Naive B cell (primary cell): ENCODE measurements at regions not wholly inside any gene's neighbourhood (a gene's known extent, or its start where the extent isn't known, plus 50 kb on each side); places are given as distances from the start of the nearest gene placed in this dataset.
A peak's percentile ranks its signal among the peaks of the same experiment; 100 is the strongest.

Experiments
- ATAC-seq, 2 donors: fragments of 150-1000 bp; cut with Tn5 transposase; 2 replicates each; pipeline ENCODE4 v1.10.0; 2021; ENCODE audit warnings: low read depth in 2 of 2, mild to moderate bottlenecking in 2 of 2, moderate library complexity in 2 of 2
- DNase-seq: peaks from one replicate; pipeline ENCODE4 v3.0.0; 2022
- H3K27ac Mint-ChIP-seq, 6 donors: one replicate each; pipeline ENCODE4 v1.8.0; 2020 to 2022; ENCODE audit warnings: mild to moderate bottlenecking in 6 of 6, mixed read lengths in 6 of 6, moderate library complexity in 5 of 6, inconsistent platforms in 2 of 6
- H3K27me3 Mint-ChIP-seq, 3 donors: one replicate each; pipeline ENCODE4 v1.8.0; 2021 to 2022; ENCODE audit warnings: mixed read lengths in 3 of 3, mild to moderate bottlenecking in 1 of 3
- H3K36me3 Mint-ChIP-seq, 2 donors: one replicate each; pipeline ENCODE4 v1.8.0; 2020 to 2022; ENCODE audit warnings: mixed read lengths in 2 of 2, inconsistent platforms in 1 of 2, mild to moderate bottlenecking in 1 of 2
- H3K4me1 Mint-ChIP-seq, 3 donors: one replicate each; pipeline ENCODE4 v1.8.0; 2020 to 2022; ENCODE audit warnings: mixed read lengths in 3 of 3, inconsistent platforms in 1 of 3, mild to moderate bottlenecking in 1 of 3, moderate library complexity in 1 of 3
- H3K4me3 Mint-ChIP-seq, 8 donors: one replicate each; pipeline ENCODE4 v1.8.0; 2020 to 2022; ENCODE audit warnings: mild to moderate bottlenecking in 8 of 8, mixed read lengths in 8 of 8, moderate library complexity in 8 of 8, inconsistent platforms in 2 of 8
- H3K9me3 Mint-ChIP-seq, 7 donors: one replicate each; pipeline ENCODE4 v1.8.0; 2020 to 2022; ENCODE audit warnings: mixed read lengths in 7 of 7, mild to moderate bottlenecking in 5 of 7, inconsistent platforms in 2 of 7, moderate library complexity in 1 of 7

DNA sequence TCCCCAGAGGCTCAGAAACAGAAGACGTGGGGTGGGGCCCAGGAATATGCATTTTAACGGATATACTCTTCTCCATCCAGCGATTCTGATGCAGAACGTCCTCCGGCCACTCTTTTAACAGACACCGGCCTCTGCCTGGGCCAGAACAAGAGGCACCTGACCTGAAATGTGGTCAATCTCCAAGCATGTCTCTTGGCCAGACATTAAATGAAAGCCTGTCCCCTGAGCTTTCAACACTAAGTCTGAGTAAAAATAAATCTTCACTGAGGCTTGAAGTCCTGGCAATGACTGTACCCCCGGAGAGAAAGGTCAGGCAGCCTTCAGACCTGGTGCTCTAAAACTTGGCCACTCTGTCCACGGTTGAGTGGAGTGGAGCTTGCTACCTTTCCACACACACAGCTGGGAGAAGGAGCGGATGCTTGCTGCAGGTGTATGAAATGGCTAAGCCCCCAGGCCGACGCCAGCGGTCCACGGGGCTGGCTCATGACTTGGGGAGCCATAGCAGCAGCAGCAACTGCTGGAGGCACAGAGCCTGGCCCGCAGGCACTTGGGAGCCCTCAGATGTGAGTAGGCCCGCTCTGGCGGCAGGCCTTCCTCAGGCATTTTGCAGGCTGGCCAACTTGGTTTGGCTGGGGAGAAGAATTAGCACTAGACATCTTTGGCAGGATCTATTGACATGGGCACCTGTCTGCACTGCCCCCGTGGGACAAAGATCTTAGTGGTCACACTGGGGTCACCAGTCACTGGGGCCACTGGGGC is 79.7 kb downstream of the TMEM17 start:
- DNase-seq: no peak
- H3K27me3 Mint-ChIP-seq: no peaks in the 10 kb centered on the region
- H3K36me3 Mint-ChIP-seq: no peaks in the 10 kb centered on the region
- no peaks in the 10 kb centered on the region for H3K4me1 Mint-ChIP-seq
- no peak for ATAC-seq
- H3K9me3 Mint-ChIP-seq: peaks cover 0 to 8% (median 5%) of the 10 kb centered on the region in 7 donors
- H3K4me3 Mint-ChIP-seq: no peak overlapping the region
- peak overlapping the region in 1 of 6 donors; percentile 15 for H3K27ac Mint-ChIP-seq

DNA sequence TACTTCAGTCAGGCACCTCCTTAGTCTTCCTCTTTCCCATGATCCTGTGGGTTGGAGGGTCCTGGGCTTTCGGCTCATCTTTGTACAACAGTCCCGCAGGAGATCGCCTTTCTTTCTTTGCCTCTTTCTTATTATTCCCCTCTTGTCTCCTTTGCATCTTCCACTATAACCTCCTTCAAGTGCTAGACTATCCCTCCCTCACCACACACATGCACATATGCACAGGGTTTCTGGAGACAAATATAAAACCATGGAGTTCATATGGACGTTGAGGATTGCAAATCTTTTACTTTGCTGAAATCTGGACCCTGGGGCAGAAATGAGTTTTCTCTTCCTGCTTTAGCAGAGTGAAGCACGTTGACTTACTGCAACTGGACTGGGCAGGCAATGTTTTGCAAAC is 80.3 kb downstream of the TMEM17 start:
- Mint-ChIP-seq H3K4me3 (no peak overlapping the region), H3K27me3 (no peaks in the 10 kb centered on the region), H3K9me3 (peaks cover 0 to 12% (median 5%) of the 10 kb centered on the region in 7 donors), H3K27ac (no peak overlapping the region), H3K4me1 (no peaks in the 10 kb centered on the region), H3K36me3 (no peaks in the 10 kb centered on the region)
- no peak for ATAC-seq
- no peak for DNase-seq

DNA sequence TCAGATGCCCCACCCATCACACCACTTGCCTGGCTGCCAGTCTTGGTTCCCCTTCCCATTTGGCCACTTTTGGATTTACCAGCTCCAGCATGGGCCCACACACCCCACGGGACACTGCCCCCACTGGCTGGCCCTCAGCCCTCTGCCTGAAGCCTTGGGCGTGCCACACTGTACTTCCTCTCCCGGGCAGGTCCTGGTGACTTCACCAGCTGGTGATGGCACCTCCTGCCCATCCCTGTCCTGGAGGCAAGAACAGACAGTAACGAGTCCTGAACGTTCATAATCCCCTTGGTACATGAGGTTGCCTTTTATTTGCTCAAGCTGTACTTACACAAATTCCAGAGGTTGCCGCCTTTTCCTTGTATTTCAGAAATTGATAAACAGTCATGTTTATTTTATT is 81.1 kb downstream of the TMEM17 start:
- Mint-ChIP-seq H3K9me3 (peaks cover 0 to 14% (median 4%) of the 10 kb centered on the region in 7 donors), H3K27me3 (peaks cover 0 to 3% (median 0%) of the 10 kb centered on the region in 3 donors), H3K36me3 (no peaks in the 10 kb centered on the region), H3K27ac (no peak overlapping the region), H3K4me3 (no peak overlapping the region), H3K4me1 (no peaks in the 10 kb centered on the region)
- no peak for DNase-seq
- no peak for ATAC-seq

DNA sequence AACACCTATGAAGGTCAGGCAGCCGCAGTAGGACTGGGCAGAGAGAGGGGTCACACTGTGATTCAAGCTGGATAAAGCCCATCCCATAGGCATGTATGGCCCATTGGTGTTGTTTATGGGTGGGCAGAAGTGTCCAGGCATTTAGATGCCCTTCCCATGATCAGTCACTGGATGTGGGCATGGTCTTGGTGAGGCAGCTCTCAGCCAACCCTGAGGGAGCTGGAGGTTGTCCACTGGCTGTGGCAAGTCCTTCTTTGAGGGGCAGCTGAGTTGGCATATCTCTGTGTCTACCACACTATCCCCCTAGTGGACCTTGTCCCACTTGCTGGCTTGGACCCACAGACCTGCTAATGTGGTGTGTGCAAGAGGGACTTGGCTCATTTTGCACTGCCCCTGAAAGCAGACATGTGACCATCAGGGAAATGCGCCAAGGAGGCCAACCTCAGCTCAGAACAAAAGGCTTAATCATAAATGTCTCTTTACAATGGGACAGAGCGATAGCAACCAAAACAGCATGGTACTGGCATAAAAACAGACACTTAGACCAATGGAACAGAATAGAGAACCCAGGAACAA is 82.0 kb downstream of the TMEM17 start:
- no peak overlapping the region for H3K27ac Mint-ChIP-seq
- H3K4me3 Mint-ChIP-seq: no peak overlapping the region
- H3K27me3 Mint-ChIP-seq: peaks cover 0 to 3% (median 0%) of the 10 kb centered on the region in 3 donors
- peaks cover 5 to 6% of the 10 kb centered on the region in 2 donors for H3K36me3 Mint-ChIP-seq
- H3K4me1 Mint-ChIP-seq: no peaks in the 10 kb centered on the region
- H3K9me3 Mint-ChIP-seq: peaks cover 4 to 23% (median 8%) of the 10 kb centered on the region in 7 donors
- DNase-seq (no peak), ATAC-seq (no peak)

DNA sequence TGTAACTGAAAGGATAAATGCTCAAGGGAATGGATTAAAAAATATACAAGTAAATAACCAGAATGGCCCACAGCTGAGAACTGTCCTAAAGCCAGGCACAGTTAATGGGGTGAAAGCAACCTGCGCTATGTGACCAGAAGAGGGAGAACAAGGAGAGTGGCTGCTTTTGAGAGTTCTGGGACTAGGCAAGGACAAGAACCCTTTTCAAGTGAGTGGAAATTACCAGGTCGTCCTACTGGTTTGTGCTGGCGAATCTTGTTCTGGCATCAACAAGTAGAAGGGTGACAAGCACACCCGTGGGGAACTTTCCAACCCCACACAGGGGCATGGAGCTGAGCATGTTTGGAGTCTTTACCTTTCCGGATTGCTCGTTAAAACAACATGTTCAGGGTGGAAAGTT is 82.8 kb downstream of the TMEM17 start:
- DNase-seq (no peak), ATAC-seq (no peak)
- no peaks in the 10 kb centered on the region for H3K4me1 Mint-ChIP-seq
- H3K36me3 Mint-ChIP-seq: peaks cover 5 to 10% of the 10 kb centered on the region in 2 donors
- H3K9me3 Mint-ChIP-seq: peaks cover 5 to 30% (median 13%) of the 10 kb centered on the region in 7 donors
- H3K27me3 Mint-ChIP-seq: peaks cover 0 to 3% (median 0%) of the 10 kb centered on the region in 3 donors
- H3K4me3 Mint-ChIP-seq: no peak overlapping the region
- H3K27ac Mint-ChIP-seq: no peak overlapping the region

DNA sequence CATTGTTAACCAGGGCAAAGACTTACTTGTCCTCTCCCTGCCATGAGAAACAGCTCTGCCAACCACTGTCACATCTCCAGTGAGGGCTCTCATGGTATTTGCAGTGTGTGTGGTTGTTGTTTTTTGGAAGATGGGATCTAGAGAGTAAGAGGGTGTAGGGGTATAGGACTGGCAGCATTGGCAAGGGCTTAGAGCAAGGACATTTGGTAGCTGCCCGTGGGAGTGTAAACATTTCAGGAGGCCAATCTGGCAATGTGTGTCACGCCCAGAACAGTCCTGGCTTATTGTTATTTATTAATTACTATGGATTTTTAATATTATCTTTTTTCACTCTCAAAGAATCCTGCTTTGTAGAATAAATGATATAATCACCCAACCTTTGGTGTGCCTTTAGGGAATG is 90.5 kb downstream of the TMEM17 start:
- Mint-ChIP-seq H3K4me1 (peaks cover 13 to 30% (median 17%) of the 10 kb centered on the region in 3 donors), H3K27ac (peak overlapping the region in 1 of 6 donors; percentile 54), H3K4me3 (peak overlapping the region in 2 of 8 donors; percentile 60 to 79), H3K36me3 (peaks cover 5 to 10% of the 10 kb centered on the region in 2 donors), H3K9me3 (peaks cover 5 to 26% (median 13%) of the 10 kb centered on the region in 7 donors), H3K27me3 (peaks cover 0 to 2% (median 0%) of the 10 kb centered on the region in 3 donors)
- DNase-seq: no peak
- no peak for ATAC-seq

DNA sequence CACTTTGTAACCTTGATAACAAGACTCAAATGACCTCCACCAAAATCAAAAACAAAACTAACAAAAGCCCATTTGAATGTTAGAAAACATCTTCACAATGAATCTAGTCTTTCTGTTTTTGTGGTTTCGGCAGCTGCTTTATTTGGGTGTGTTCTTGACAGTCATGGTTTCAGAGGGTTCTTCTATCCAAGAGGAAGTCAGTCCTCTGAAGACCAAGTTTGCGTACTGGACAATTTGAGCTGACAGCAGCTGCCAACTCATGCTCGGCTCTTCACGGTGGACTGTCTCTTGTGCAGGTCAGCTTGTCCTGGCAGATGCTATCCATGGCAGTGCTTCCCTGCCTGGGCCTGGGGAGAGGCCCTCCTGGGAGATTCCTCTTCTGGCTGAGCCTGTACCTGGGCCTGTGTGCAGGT is 91.0 kb downstream of the TMEM17 start:
- peaks cover 5 to 23% (median 12%) of the 10 kb centered on the region in 7 donors for H3K9me3 Mint-ChIP-seq
- H3K4me1 Mint-ChIP-seq: peaks cover 13 to 30% (median 17%) of the 10 kb centered on the region in 3 donors
- no peaks in the 10 kb centered on the region for H3K27me3 Mint-ChIP-seq
- peaks cover 5 to 10% of the 10 kb centered on the region in 2 donors for H3K36me3 Mint-ChIP-seq
- peak overlapping the region in 2 of 8 donors; percentile 60 to 79 for H3K4me3 Mint-ChIP-seq
- no peak for DNase-seq
- peak overlapping the region in 1 of 6 donors; percentile 70 for H3K27ac Mint-ChIP-seq
- ATAC-seq: peak in 1 of 2 donors; percentile 33

DNA sequence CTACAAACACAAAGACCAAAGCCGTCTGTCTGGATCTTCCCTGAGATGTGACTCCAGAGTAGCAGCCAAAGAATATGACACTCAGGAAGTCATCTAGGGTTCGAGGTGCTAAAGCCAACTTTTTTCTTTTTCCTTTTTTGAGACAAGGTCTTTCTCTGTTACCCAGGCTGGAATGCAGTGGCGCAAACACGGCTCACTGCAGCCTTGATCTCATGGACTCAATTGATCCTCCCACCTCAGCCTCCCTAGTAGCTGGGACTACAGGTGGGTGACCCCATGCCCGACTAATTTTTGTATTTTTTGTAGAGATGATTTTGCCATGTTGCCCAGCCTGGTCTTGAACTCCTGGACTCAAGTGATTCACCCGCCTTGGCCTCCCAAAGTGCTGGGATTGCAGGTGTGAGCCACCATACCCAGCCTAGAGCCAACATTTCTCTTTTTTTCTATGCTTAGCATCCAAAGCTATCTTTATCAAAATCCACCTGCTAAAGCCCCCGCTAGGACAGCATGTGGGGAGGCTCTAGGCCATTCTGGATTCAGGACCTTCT is 92.8 kb downstream of the TMEM17 start:
- Mint-ChIP-seq H3K4me3 (no peak overlapping the region), H3K36me3 (no peaks in the 10 kb centered on the region), H3K4me1 (peaks cover 13 to 30% (median 17%) of the 10 kb centered on the region in 3 donors)

DNA sequence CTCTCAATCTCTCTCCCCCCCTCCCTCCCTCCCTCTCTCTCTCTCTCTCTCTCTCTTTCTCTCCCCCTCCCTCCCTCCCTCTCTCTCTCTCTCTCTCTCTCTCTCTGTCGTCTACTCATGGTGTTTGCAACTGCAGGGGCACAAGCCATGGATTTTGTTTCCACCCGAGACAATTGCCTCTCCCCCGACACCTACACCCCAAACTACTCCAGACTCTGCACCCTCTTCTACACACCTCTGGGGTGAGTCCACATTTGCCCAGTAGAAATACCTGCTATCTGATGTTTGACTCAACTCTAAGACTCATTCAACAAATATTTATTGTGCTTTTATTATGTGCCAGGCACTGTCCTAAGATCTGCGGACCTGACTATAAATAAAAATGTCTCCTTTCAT is 93.7 kb downstream of the TMEM17 start:
- Mint-ChIP-seq H3K4me1 (peaks cover 14 to 30% (median 17%) of the 10 kb centered on the region in 3 donors), H3K27me3 (no peaks in the 10 kb centered on the region), H3K36me3 (no peaks in the 10 kb centered on the region), H3K4me3 (peak overlapping the region in 3 of 8 donors; percentile 58 to 76 (median 60)), H3K9me3 (no peaks in the 10 kb centered on the region), H3K27ac (peak overlapping the region in 5 of 6 donors; percentile 60 to 98 (median 89))
- ATAC-seq (no peak), DNase-seq (no peak)

More for the DNA sequence above, 92.8 kb downstream of the TMEM17 start:
- ATAC-seq: no peak
- no peak for DNase-seq
- peaks cover 0 to 5% (median 3%) of the 10 kb centered on the region in 7 donors for H3K9me3 Mint-ChIP-seq
- H3K27me3 Mint-ChIP-seq: no peaks in the 10 kb centered on the region
- H3K27ac Mint-ChIP-seq: peak overlapping the region in 2 of 6 donors; percentile 44 to 98

DNA sequence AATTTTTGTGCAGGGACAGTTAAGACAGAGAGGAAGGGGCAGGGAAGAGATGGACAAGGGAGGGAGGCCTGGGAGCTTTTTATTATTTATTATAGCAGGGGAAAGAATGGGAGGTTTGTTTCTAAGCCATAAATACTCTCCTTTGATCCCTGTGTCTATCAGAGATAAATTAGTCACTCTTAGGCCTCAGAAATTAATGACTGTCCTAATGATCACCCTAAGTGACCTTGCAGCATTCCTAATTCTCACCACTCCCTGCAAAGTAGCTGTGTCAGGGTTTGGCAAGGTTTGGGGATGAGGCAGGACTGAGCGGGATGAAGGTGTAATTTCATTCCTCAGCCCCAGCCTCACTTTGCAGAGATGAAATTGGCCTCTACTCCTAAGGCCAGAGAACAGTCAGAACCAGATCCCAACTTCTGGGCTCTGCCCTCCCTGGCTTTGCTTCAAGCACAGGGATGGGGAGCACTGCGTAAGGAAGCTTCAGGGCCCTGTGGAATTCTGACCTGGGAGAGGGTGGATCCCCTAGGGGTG is 95.0 kb downstream of the TMEM17 start:
- H3K4me3 Mint-ChIP-seq: peak overlapping the region in 2 of 8 donors; percentile 41 to 66

DNA sequence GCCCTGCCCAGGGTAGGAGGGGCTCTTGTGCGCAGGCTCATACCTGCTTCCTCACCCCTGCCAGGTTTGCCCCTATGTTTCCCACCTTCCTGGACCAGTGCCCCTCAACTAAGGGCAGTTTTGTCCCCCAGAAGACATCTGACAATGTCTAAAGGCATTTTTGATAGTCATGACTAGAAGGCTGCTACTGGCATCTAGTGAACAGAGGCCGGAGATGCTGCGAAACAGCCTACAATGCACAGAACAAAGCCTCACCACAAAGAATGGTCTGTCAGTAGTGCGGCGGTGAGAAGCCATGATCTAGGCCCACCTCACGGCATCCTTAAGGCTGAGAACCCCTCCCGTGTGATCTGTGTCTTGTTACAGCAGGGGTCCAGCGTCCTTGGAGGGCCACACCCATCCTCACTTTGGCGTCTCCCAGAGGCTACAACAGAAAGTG is 96.0 kb downstream of the TMEM17 start:
- Mint-ChIP-seq H3K36me3 (no peaks in the 10 kb centered on the region), H3K9me3 (no peaks in the 10 kb centered on the region), H3K27ac (no peak overlapping the region), H3K4me3 (no peak overlapping the region), H3K27me3 (no peaks in the 10 kb centered on the region), H3K4me1 (peaks cover 12 to 27% (median 18%) of the 10 kb centered on the region in 3 donors)
- DNase-seq (no peak), ATAC-seq (no peak)

More for the DNA sequence above, 95.0 kb downstream of the TMEM17 start:
- no peak overlapping the region for H3K27ac Mint-ChIP-seq
- ATAC-seq (no peak), DNase-seq (no peak)
- peaks cover 17 to 30% (median 18%) of the 10 kb centered on the region in 3 donors for H3K4me1 Mint-ChIP-seq
- no peaks in the 10 kb centered on the region for H3K27me3 Mint-ChIP-seq
- no peaks in the 10 kb centered on the region for H3K9me3 Mint-ChIP-seq
- no peaks in the 10 kb centered on the region for H3K36me3 Mint-ChIP-seq

DNA sequence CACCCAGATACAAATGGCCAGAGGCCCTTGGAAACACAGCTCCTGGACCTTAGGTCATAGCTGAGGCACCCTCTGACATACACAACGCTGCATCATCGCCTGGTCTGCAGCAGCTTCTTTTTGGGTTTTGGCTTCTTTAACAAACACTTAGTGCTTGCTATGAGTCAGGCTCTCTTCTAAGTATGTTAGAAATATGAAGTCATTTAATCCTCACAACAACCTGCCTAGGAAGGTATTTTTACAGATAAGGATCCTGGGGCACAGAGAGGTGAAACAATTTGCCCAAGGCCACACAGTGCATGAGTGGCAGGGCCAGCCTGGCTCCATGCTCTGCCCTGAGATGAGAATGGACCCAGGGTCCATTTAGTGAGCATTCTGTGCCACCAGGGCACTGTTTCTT is 96.6 kb downstream of the TMEM17 start:
- Mint-ChIP-seq H3K36me3 (no peaks in the 10 kb centered on the region), H3K4me1 (peaks cover 7 to 23% (median 18%) of the 10 kb centered on the region in 3 donors), H3K27me3 (no peaks in the 10 kb centered on the region), H3K4me3 (no peak overlapping the region), H3K27ac (no peak overlapping the region), H3K9me3 (no peaks in the 10 kb centered on the region)
- no peak for DNase-seq
- no peak for ATAC-seq

DNA sequence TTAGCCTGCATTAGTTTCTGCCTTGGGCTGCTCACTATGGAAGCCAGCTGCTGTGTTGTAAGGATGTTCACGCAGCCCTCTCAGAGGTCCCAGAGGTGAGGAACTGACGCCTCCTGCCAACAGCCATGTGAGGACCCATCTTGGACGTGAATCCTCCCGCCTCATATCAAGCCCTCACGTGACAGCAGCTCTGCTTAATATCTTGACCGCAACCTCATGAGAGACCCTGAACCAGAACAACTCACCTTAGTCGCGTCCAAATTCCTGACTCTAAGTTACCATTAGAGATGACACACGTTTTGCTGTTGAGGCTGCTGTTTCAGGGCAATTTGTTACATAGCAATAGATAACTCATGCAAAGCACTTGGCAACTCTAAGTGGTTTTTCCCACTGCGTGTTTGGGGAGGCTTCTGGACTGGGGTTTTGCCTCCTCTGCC is 97.7 kb downstream of the TMEM17 start:
- Mint-ChIP-seq H3K4me3 (no peak overlapping the region), H3K9me3 (no peaks in the 10 kb centered on the region), H3K27me3 (no peaks in the 10 kb centered on the region), H3K36me3 (no peaks in the 10 kb centered on the region), H3K4me1 (peaks cover 7 to 22% (median 18%) of the 10 kb centered on the region in 3 donors), H3K27ac (no peak overlapping the region)
- DNase-seq: no peak
- ATAC-seq: no peak
